ENCODE measurements at regions not wholly inside any gene's neighbourhood (a gene's known extent, or its start where the extent isn't known, plus 50 kb on each side); places are given as distances from the start of the nearest gene placed in this dataset.

- BruUV-seq (replicated peaks), result no TSS peak
- POLR2A ChIA-PET (ENCODE audit: unreplicated experiment), result no interaction called here
Measured at GRCh38 chr14:57918791-57919190, 52.9 kb upstream of the SLC35F4 start.

More at GRCh38 chr14:57918791-57919190, 52.9 kb upstream of the SLC35F4 start:
- Histone ChIP-seq H3K23ac (ENCODE audit: low read depth, low read length) (no peak overlapping the region), H3K4me1 (ENCODE audit: control insufficient read depth, insufficient read depth, low read length) (no peaks in the 10 kb centered on the region), H3K9me3 (ENCODE audit: control insufficient read depth, insufficient read depth, low read length) (no peaks in the 10 kb centered on the region), H3K9me1 (ENCODE audit: insufficient read depth, low read length) (no peaks in the 10 kb centered on the region), H4K5ac (ENCODE audit: low read depth, low read length) (no peak overlapping the region), H4K91ac (ENCODE audit: insufficient read depth, low read depth, low read length) (no peak overlapping the region), H3K56ac (ENCODE audit: extremely low read depth, insufficient read depth, low read length) (no peak overlapping the region), H2BK120ac (ENCODE audit: low read depth, low read length) (no peak overlapping the region), H3K4me3 (ENCODE audit: insufficient read depth, low read depth, low read length) (no peak overlapping the region), H2AK5ac (ENCODE audit: low read depth, low read length) (no peak overlapping the region), H2AK9ac (replicated peaks; ENCODE audit: low read depth, low read length, poor library complexity) (no peak overlapping the region), H3K4me2 (ENCODE audit: low read depth, low read length) (no peak overlapping the region), H3K18ac (ENCODE audit: low read depth, low read length) (no peak overlapping the region), H3K27ac (ENCODE audit: insufficient read depth, low read length) (no peak overlapping the region), H2BK15ac (ENCODE audit: low read depth, low read length) (no peak overlapping the region), H3K79me1 (ENCODE audit: low read depth in 1 of 2, low read length in 2 of 2) (no peaks in the 10 kb centered on the region), H3K14ac (replicated peaks; ENCODE audit: low read depth, low read length) (no peak overlapping the region), H2BK5ac (ENCODE audit: low read depth, low read length, poor library complexity, severe bottlenecking) (no peak overlapping the region), H3K9ac (ENCODE audit: low read depth, low read length) (no peak overlapping the region), H3K36me3 (ENCODE audit: control insufficient read depth, insufficient read depth, low read length) (no peaks in the 10 kb centered on the region), H2AFZ (replicated peaks; ENCODE audit: low read length, poor library complexity) (no peak overlapping the region), H4K20me1 (ENCODE audit: insufficient read depth, low read length) (no peaks in the 10 kb centered on the region), H2BK20ac (ENCODE audit: low read depth, low read length) (no peak overlapping the region), H4K8ac (ENCODE audit: low read depth in 2 of 2, low read length in 2 of 2) (no peak overlapping the region), H3K27me3 (ENCODE audit: control insufficient read depth, insufficient read depth, low read length) (no peaks in the 10 kb centered on the region), H3K4ac (ENCODE audit: low read depth, low read length) (no peak overlapping the region)
- no CpG with 5 or more reads among the region's 3 CpGs for WGBS, 2 experiments (ENCODE audit: extremely low coverage in 2 of 2, insufficient read length in 1 of 2)
- intact Hi-C loops (cut with micrococcal nuclease) (no loop called here), dilution Hi-C loops (cut with HindIII; ENCODE audit: low sequenced_read_pairs, unreplicated experiment) (no loop called here), in situ Hi-C loops (cut with MboI; ENCODE audit: low sequenced_read_pairs) (no loop called here)
- no peak for ATAC-seq (ENCODE audit: low read depth)
- DNase-seq, result no peak
- CTCF ChIA-PET, result no interaction called here
- no peak for TF ChIP-seq MXI1 (IDR thresholded peaks at IDR 0.05; ENCODE audit: borderline replicate concordance, low read depth, low read length)
- TF ChIP-seq RAD21 (IDR thresholded peaks at IDR 0.05; ENCODE audit: low read length), result no peak
- no peak for TF ChIP-seq USF2 (IDR thresholded peaks at IDR 0.05; ENCODE audit: low read depth, low read length)
- TF ChIP-seq POLR2A (IDR thresholded peaks at IDR 0.05; ENCODE audit: low read depth, low read length), result no peak
- no peak for TF ChIP-seq RFX5 (IDR thresholded peaks at IDR 0.05; ENCODE audit: low read depth, low read length)
- TF ChIP-seq CEBPB (IDR thresholded peaks at IDR 0.05; ENCODE audit: low read depth, low read length), result no peak
- TF ChIP-seq BHLHE40 (IDR thresholded peaks at IDR 0.05; ENCODE audit: low read depth, low read length), result no peak
- no peak for TF ChIP-seq FOS (IDR thresholded peaks at IDR 0.05; ENCODE audit: low read depth, low read length)
